Ovary (tissue), 7 donors: ENCODE measurements at regions not wholly inside any gene's neighbourhood (a gene's known extent, or its start where the extent isn't known, plus 50 kb on each side); places are given as distances from the start of the nearest gene placed in this dataset.

Source experiments
- DNase-seq, 5 donors: peaks; one replicate each; pipeline ENCODE4 v3.0.0-alpha.2; 2019 to 2020
- H3K27ac ChIP-seq, 2 donors: fragments of 200-600 bp; one replicate each; pipeline versions ENCODE4 v1.5.1 to v1.8.0; 2019 to 2022
- H3K27me3 ChIP-seq: fragments of 200-600 bp; one replicate; pipeline ENCODE4 v1.8.0; 2022
- H3K36me3 ChIP-seq: fragments of 200-600 bp; sonication (generic); one replicate; pipeline ENCODE4 v1.5.1; 2019
- H3K4me1 ChIP-seq: one replicate; pipeline ENCODE4 v1.8.1; 2013; ENCODE audit warnings: mild to moderate bottlenecking, moderate library complexity; ENCODE audit not compliant: insufficient read depth
- H3K4me3 ChIP-seq: fragments of 200-600 bp; sonication (generic); one replicate; pipeline ENCODE4 v1.5.1; 2017
- H3K9me3 ChIP-seq, 2 donors: fragments of 200-600 bp in 1 of 2; sonication (generic) in 1 of 2; one replicate each; pipeline versions ENCODE4 v1.5.1 to v1.8.1; 2013 to 2019; ENCODE audit warnings: mild to moderate bottlenecking in 1 of 2, moderate library complexity in 1 of 2
- EP300 ChIP-seq: sonication (generic); formaldehyde crosslinking; IDR thresholded peaks from one replicate; pipeline ENCODE4 v1.6.1; 2017; ENCODE audit warnings: antibody characterized with exemption
- POLR2A ChIP-seq: fragments of 450-650 bp; IDR thresholded peaks from one replicate; pipeline ENCODE4 v1.6.1; 2017; ENCODE audit warnings: antibody characterized with exemption, mild to moderate bottlenecking, moderate library complexity
- WGBS, 3 donors: extraction: QIAGEN DNeasy Blood & Tissue Kit in 1 of 3; methylation state at CpG; one replicate each; pipeline versions ENCODE4 v1.1.5 to v1.1.7; 2013 to 2017; 5-methylcytosine and 5-hydroxymethylcytosine counted together
- intact Hi-C, 4 donors: fragments of 100-400 bp; cut with DNase I; formaldehyde crosslinking; loops; one replicate each; pipeline versions ENCODE4 v1.11.0 to v1.15.1; 2022 to 2023
- TF ChIP-seq, protein P1 (sequence below), 3 donors: fragments of 450-650 bp in 2 of 3; fragments of 200-600 bp in 1 of 3; IDR thresholded peaks; one replicate each; pipeline versions ENCODE4 v1.5.1 to v1.8.0; 2016 to 2022; ENCODE audit warnings: antibody characterized with exemption in 3 of 3, mild to moderate bottlenecking in 1 of 3
- donor health status: DM: no; HTN: no; CAD: no; lungs with moderate emphysema.
- donor health status: DM: no; HTN: no; CAD: no.
- donor health status: Bipolar disorder and iron deficiency.
- donor health status: DM: no; HTN: no; CAD: no.
- donor health status: DM: yes; HTN: yes; CAD: no.

GRCh38 chr6:22363714-22364239 is 66.9 kb upstream of the PRL start:
- Histone ChIP-seq H3K27me3 (no peaks in the 10 kb centered on the region), H3K4me3 (no peak overlapping the region), H3K4me1 (peaks cover 2% of the 10 kb centered on the region), H3K27ac (no peak overlapping the region), H3K36me3 (no peaks in the 10 kb centered on the region), H3K9me3 (no peaks in the 10 kb centered on the region)
- 37 to 52% (median 40%) methylated on average over 4 of the region's 4 CpGs for WGBS, 3 donors
- TF ChIP-seq, protein P1, sequence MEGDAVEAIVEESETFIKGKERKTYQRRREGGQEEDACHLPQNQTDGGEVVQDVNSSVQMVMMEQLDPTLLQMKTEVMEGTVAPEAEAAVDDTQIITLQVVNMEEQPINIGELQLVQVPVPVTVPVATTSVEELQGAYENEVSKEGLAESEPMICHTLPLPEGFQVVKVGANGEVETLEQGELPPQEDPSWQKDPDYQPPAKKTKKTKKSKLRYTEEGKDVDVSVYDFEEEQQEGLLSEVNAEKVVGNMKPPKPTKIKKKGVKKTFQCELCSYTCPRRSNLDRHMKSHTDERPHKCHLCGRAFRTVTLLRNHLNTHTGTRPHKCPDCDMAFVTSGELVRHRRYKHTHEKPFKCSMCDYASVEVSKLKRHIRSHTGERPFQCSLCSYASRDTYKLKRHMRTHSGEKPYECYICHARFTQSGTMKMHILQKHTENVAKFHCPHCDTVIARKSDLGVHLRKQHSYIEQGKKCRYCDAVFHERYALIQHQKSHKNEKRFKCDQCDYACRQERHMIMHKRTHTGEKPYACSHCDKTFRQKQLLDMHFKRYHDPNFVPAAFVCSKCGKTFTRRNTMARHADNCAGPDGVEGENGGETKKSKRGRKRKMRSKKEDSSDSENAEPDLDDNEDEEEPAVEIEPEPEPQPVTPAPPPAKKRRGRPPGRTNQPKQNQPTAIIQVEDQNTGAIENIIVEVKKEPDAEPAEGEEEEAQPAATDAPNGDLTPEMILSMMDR (IDR thresholded peaks at IDR 0.05), result no peak
- TF ChIP-seq POLR2A (no peak), EP300 (no peak)
- intact Hi-C loops, result no loop called here
- DNase-seq, result no peak

GRCh38 chr6:22364306-22364705 is 67.5 kb upstream of the PRL start:
- no peaks in the 10 kb centered on the region for H3K9me3 ChIP-seq
- no peaks in the 10 kb centered on the region for H3K27me3 ChIP-seq
- no peak overlapping the region for H3K27ac ChIP-seq
- H3K4me3 ChIP-seq, result no peak overlapping the region
- DNase-seq, result no peak
- TF ChIP-seq POLR2A, result no peak
- TF ChIP-seq EP300, result no peak
- TF ChIP-seq, protein P1 (IDR thresholded peaks at IDR 0.05), result no peak
- 87 to 96% (median 94%) methylated on average over 2 of the region's 2 CpGs for WGBS, 3 donors
- intact Hi-C loops, result no loop called here
- H3K4me1 ChIP-seq, result peaks cover 2% of the 10 kb centered on the region
- H3K36me3 ChIP-seq, result no peaks in the 10 kb centered on the region

- intact Hi-C loops, result no loop called here
- no peak overlapping the region for H3K4me3 ChIP-seq
- no peaks in the 10 kb centered on the region for H3K36me3 ChIP-seq
- DNase-seq, result no peak
- 71 to 75% (median 72%) methylated on average over 4 of the region's 4 CpGs for WGBS, 3 donors
- TF ChIP-seq, protein P1 (IDR thresholded peaks at IDR 0.05), result no peak
- TF ChIP-seq POLR2A, result no peak
- no peak for TF ChIP-seq EP300
- H3K27ac ChIP-seq, result no peak overlapping the region
- no peaks in the 10 kb centered on the region for H3K27me3 ChIP-seq
- H3K4me1 ChIP-seq, result peaks cover 2% of the 10 kb centered on the region
- no peaks in the 10 kb centered on the region for H3K9me3 ChIP-seq
These were observed 69.4 kb upstream of the PRL start for GRCh38 chr6:22366214-22366613.

GRCh38 chr6:22367346-22367745 is 70.5 kb upstream of the PRL start:
- Histone ChIP-seq H3K9me3 (no peaks in the 10 kb centered on the region), H3K4me1 (peaks cover 2% of the 10 kb centered on the region), H3K36me3 (no peaks in the 10 kb centered on the region), H3K4me3 (no peak overlapping the region), H3K27ac (no peak overlapping the region), H3K27me3 (no peaks in the 10 kb centered on the region)
- TF ChIP-seq EP300 (no peak), POLR2A (no peak)
- TF ChIP-seq, protein P1 (IDR thresholded peaks at IDR 0.05), result no peak
- no peak for DNase-seq
- 20 to 55% (median 33%) methylated on average over 1 of the region's 1 CpG for WGBS, 3 donors
- intact Hi-C loops, result no loop called here
